ENCODE measurements at regions not wholly inside any gene's neighbourhood (a gene's known extent, or its start where the extent isn't known, plus 50 kb on each side); places are given as distances from the start of the nearest gene placed in this dataset.

- Histone ChIP-seq H3K4me1 (ENCODE audit: control insufficient read depth, insufficient read depth, low read length) (no peaks in the 10 kb centered on the region), H3K36me3 (ENCODE audit: control insufficient read depth, insufficient read depth, low read length) (no peaks in the 10 kb centered on the region), H3K27ac (ENCODE audit: low read depth, low read length) (no peak overlapping the region), H3K4me3 (ENCODE audit: low read depth, low read length) (no peak overlapping the region), H3K9me3 (ENCODE audit: control insufficient read depth, insufficient read depth, low read length) (no peaks in the 10 kb centered on the region), H3K27me3 (ENCODE audit: control insufficient read depth, insufficient read depth, low read length) (no peaks in the 10 kb centered on the region)
- WGBS (ENCODE audit: insufficient coverage) = no CpG with 5 or more reads among the region's 1 CpG
- DNase-seq (ENCODE audit: low read depth in 4 of 6, low spot score in 6 of 6) = no peak
Observed at GRCh38 chr3:189576486-189576885, 54.7 kb upstream of the TP63 start.

- WGBS (ENCODE audit: insufficient coverage) = 82% methylated on average over 4 of the region's 5 CpGs
Observed at GRCh38 chr3:189577050-189577951, 53.9 kb upstream of the TP63 start.

GRCh38 chr3:189580190-189580589 lies 51.0 kb upstream of the TP63 start:
- Histone ChIP-seq H3K4me3 (ENCODE audit: low read depth, low read length) (no peak overlapping the region), H3K36me3 (ENCODE audit: control insufficient read depth, insufficient read depth, low read length) (no peaks in the 10 kb centered on the region), H3K9me3 (ENCODE audit: control insufficient read depth, insufficient read depth, low read length) (no peaks in the 10 kb centered on the region), H3K4me1 (ENCODE audit: control insufficient read depth, insufficient read depth, low read length) (no peaks in the 10 kb centered on the region), H3K27ac (ENCODE audit: low read depth, low read length) (no peak overlapping the region), H3K27me3 (ENCODE audit: control insufficient read depth, insufficient read depth, low read length) (no peaks in the 10 kb centered on the region)
- DNase-seq (ENCODE audit: low read depth in 4 of 6, low spot score in 6 of 6) = no peak
- whole genome bisulfite sequencing (ENCODE audit: insufficient coverage) = 100% methylated on average over 2 of the region's 2 CpGs

More at GRCh38 chr3:189577050-189577951, 53.9 kb upstream of the TP63 start:
- Histone ChIP-seq H3K27ac (ENCODE audit: low read depth, low read length) (no peak overlapping the region), H3K27me3 (ENCODE audit: control insufficient read depth, insufficient read depth, low read length) (no peaks in the 10 kb centered on the region), H3K4me1 (ENCODE audit: control insufficient read depth, insufficient read depth, low read length) (no peaks in the 10 kb centered on the region), H3K36me3 (ENCODE audit: control insufficient read depth, insufficient read depth, low read length) (no peaks in the 10 kb centered on the region), H3K9me3 (ENCODE audit: control insufficient read depth, insufficient read depth, low read length) (no peaks in the 10 kb centered on the region), H3K4me3 (ENCODE audit: low read depth, low read length) (no peak overlapping the region)
- no peak for DNase-seq (ENCODE audit: low read depth in 4 of 6, low spot score in 6 of 6)
